Fibroblast of skin of back (primary cell): ENCODE measurements at regions not wholly inside any gene's neighbourhood (a gene's known extent, or its start where the extent isn't known, plus 50 kb on each side); places are given as distances from the start of the nearest gene placed in this dataset.

Source experiments
- DNase-seq: peaks from one replicate; pipeline ENCODE4 v3.0.0-alpha.2; 2013

GRCh38 chr15:47390208-47390765, 327.0 kb upstream of the SEMA6D start:
- DNase-seq = no peak

DNA sequence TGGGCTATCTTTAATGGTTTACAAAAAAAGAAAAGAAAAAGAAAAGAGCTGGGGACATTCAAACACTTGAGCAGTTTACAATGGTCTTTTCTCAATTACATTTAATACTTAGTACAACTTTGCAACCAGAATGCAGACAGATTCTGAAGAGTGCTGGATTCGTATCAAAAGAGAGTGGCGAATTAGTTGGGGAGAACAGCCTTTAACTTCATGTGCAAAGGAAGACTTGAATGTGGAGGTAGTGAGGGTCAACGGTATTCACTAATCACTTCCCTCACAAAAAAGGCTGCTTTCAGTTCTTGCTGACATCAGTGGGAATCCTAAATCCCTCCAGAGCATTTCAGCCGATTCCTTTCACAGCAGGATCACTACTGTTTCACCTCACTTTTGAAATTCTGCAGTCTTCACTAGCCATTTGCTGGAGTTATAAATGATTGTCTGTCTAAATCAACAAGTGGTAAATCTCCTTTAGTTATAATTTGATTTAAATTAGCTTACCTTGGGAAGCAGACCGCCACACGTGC, 323.0 kb upstream of the SEMA6D start:
- DNase-seq = no peak

DNA sequence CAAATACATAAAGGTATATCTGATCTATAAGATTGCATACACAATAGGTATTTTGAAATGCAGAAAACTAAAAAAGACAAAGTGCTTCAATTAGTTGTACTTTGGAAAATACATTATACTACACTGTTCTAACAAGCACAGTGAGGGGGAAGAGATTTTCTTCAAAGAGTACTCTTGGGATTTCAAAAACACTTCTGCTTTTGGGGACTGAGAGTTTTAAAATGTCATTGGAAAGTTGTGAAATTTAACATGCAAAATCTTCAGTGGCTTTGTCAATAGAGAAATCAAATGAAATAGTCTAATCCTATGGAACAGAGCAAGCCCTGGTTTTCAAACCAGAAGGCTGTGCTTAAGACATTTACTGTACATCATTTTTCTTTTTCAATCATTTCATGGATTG, 322.2 kb upstream of the SEMA6D start:
- DNase-seq = no peak

DNA sequence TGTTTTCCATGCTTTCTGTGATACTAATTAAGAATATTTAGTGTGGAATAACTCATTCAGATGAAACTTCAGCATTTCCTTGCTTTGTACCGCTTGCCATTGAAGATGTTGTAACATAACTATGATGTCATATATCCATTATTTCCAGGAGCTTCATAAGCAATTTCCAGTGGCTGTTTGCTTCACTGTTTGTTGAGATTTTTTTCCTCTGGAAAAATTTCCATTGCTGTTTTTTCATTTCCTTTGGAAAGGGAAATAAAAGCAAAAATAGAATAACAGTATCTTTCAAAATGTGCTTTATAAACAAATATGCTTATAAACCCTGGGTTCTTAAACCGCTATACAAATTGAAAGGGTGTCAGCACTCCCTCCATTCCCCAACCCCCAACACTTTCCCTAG, 319.6 kb upstream of the SEMA6D start:
- no peak for DNase-seq

DNA sequence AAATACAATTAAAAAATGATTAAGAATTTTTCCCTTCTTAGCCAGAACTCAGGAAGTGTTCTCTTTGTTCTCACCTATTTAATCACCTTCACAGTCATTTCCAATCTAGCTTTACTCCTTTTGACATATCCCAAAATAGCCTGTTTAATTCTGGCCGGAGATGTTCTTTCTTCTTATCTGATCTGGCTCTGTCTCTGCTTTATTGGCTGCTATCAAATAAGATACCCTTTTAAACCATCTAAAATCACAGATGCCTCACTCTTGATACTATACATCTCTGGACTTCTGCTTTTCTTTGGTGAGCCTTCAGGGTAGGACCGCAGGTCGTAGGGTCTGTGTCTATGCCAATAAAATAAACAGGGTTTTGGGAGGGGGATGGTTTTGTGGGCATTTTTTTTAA, 319.2 kb upstream of the SEMA6D start:
- DNase-seq = no peak

DNA sequence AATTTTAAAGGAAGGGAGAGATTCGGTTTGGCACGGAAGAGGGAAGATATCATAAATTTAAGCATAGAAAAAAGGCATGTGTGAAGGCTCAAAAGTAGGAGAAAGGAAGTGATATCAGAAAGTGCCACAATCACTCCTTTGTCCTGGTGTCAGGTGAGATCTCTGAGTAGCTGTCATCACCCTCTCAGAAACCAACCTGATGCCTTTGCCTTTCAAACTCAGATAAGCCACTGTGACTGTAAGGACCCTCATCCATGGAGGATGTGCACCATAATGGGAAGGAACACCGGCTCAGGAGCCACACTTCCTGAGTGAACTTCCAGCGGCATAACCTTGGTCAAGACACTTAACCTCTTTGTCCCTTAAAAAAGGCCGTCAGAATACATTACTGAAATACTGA, 318.7 kb upstream of the SEMA6D start:
- no peak for DNase-seq

DNA sequence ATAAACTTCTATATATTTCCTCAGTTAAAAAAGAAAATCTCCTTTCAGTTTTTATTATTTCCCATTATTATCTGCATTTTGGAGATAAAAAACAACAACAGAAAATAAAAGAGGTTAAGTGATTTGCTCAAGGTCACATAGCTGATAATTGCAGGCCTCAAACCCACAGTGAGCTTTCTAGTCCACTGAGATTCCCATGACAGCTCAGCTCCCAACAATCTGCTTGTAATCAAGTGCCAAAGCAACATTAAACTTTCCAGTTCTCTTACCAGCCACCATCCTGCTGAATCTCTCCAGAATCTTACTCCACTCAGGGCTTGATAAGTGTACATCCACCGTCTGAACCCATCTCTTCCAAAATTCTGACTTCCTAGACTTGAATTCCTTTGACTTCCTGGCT, 318.2 kb upstream of the SEMA6D start:
- DNase-seq = no peak

GRCh38 chr15:47400603-47401002, 316.7 kb upstream of the SEMA6D start:
- no peak for DNase-seq

DNA sequence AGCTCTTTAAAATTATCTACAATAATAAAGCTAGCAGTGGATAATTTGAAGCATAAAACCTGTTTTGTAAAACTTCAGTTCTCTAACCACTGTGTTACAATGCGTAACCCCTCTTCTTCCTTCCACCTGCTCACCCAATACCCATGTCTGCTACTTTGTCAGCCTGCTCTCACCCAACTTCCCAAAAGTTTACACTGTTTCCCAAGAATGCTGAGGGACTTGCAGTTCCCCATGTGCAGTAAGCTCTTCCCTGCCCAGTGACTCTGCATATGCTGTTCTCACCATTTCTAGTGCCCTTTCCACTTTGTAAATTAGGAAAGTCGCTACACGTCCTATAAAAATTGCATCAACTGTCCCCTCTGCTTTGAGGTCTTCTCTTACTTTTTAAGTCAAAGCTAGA, 315.9 kb upstream of the SEMA6D start:
- DNase-seq = no peak

DNA sequence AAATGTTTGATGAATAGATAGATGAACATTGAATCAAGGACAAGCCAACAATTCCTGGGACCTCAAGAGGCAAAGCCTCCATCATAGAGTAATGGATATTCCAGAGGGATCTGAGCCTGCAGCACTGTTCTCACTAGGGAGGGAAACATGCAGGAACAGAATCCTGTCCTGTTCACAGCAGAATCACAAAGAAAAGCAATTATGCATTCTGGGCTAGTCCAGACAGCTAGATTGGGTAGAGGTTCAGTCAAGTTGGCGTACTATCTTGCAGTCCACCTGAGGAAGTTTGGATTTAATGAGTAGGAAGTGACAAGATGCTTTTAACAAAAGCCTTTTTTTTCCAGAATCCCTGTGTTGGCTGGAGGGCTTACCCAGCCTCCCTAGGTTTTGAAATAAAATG, 314.5 kb upstream of the SEMA6D start:
- DNase-seq = no peak

DNA sequence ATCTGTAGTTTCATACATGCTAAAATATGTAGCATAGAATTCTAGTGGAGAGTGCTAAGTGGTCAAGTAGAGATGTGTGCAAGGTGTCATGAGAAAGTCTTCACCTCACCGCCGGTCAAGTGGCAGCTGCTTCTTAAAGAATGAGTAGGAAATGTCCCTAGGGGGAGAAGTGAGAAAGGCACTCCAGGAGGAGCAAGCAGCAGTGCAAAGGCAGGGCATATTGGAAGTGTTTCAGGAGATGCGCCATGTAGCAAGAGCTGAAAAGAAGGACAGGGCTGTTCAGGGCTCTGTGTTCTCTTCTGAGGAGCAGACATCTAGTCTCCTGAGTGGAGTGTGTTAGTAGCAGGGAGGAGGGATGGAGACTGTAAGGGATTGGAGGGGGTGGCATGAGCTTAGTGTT, 312.4 kb upstream of the SEMA6D start:
- no peak for DNase-seq

- no peak for DNase-seq
Measured at GRCh38 chr15:47405365-47406162, 311.7 kb upstream of the SEMA6D start.

DNA sequence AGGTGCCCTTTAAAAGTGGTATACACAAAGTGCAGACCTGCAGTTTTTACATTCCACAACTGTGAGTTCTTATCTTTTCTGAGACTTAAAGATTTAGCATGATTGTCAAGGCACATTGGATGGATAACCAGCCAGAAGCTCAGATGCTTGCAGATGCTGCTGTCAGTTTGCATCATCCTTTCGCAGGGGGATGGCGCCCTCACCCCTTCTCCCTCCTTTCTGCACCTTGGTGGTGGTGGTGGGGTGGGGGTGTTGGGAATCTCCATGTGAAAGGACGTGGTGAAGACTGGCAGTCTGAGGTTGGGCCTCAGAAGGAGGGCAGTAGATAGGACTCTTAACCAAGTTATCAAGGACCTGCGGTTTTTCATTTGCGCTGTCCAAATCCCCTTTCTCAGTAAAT, 309.6 kb upstream of the SEMA6D start:
- no peak for DNase-seq

GRCh38 chr15:47409038-47409437, 308.3 kb upstream of the SEMA6D start:
- no peak for DNase-seq

DNA sequence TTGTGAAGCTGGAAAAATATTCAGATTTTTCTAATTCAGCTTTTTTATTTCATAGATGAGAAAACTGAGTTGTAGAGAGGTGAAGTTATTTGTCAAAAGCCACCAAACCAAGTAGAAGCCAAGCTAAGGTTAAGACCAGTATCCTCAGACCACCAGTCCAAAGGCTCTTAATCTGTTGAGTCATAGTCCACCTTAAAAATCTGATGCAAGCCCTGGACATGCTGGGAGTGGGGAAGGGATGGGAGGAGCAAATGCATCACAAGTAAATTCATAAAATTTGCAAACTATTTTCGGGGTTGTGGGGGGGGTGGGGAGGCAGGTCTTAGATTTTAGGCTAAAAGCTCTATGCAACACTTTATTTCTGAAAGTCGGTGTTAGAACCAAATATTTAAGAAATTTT, 307.7 kb upstream of the SEMA6D start:
- DNase-seq = peak; percentile 67

GRCh38 chr15:47410247-47410646, 307.1 kb upstream of the SEMA6D start:
- DNase-seq = no peak

DNA sequence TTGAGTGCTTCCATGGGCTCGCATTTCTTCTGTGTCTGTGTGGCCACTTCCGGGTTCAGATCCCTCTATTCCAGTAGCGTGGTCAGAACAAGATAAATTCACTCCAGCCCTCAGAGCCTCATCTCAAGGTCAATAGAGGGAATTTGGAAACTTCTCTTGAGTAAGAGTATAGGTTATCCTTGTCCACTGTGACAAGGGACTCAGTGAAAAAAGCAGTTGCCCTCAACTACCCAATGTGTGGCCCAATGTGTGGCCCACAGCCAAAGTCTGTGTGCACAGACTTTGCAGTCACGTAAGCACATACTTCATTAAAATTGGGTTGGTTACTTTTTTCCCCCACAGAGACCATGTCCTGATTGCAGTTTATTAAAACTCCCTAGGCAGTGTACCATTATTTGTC, 305.6 kb upstream of the SEMA6D start:
- DNase-seq = no peak

DNA sequence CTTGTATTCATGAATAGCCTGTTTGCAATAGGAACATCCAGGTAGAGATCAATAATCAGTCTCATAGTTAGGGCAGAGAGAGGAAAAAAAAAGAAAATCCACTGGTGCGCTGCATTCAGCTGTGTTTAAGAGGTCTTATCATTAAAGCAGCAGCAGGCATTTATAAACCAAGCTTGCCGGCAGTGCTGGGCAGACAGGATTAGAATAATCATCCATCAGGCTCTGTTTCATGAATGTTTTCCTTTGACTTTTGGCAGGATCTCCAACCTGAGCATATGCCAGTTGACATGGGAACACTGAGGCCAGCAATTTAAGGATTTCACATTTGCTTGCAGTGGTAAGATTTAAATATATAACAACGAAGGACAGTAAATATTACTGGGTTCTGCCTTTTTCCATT, 305.2 kb upstream of the SEMA6D start:
- DNase-seq = no peak

DNA sequence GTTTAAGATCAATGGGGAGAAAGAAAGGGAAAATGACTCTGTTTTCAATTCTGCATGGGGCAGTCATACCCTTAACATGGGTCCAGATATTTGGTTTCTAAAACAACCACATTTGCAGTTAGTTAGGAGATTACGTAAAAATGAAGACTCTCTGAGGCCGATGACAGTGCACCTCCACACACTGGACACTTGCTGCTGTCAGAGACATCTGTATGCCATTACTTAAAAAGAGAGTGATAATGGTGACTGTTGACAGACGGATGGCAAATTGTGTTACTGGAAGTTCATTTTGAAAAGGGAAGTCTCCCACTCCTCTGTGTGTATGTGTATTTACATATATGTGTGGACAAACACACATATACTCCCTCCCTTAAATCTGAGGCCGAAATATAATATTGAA, 304.5 kb upstream of the SEMA6D start:
- DNase-seq = no peak

- DNase-seq = no peak
Measured at GRCh38 chr15:47414207-47414606, 303.1 kb upstream of the SEMA6D start.

GRCh38 chr15:47415539-47415971, 301.8 kb upstream of the SEMA6D start:
- peak; percentile 74 for DNase-seq

GRCh38 chr15:47422881-47423665, 294.2 kb upstream of the SEMA6D start:
- peak; percentile 29 for DNase-seq

DNA sequence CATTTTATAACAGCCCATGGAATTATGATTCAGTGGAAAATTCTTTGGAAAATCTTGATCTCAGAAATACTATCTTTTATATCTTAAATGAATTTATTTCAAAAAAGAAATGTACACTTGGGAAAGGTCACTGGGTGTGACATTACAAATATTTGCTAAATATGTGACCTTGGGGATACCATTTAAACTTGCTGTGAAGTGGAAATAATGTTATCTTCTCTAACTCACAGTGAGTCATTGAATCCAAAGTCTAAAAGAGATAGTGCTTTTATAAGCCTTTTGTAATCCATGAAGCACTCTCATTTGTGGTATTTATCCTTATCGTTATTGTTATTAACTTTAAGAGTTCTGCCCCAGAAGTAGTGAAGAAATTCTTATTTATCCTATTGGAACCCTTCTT, 289.8 kb upstream of the SEMA6D start:
- DNase-seq = no peak

DNA sequence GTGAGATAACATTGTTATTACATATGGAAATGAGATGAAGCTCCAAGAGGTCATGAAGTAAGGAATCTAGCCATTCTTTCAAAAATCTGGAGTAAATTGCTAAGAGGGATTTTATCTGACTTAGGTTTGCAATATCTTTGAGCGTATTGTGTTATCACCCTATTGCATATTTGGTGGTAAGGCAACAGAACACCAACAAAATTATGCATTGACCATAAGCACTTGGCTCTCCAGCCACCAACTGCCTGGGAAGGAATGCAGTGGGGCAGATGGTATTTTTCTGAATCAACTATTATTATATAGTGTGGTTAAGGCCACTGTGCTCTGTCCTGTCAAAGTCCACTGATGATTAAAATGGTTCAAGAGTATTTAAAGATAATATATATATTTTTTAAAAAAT, 287.9 kb upstream of the SEMA6D start:
- DNase-seq = peak; percentile 55
